22Rv1 (cell line): ENCODE measurements at regions not wholly inside any gene's neighbourhood (a gene's known extent, or its start where the extent isn't known, plus 50 kb on each side); places are given as distances from the start of the nearest gene placed in this dataset.

Experiments used
- ZFX ChIP-seq: fragments of 450-650 bp; IDR thresholded peaks from 2 replicates; pipeline ENCODE4 v1.6.1; 2017; ENCODE audit warnings: antibody characterized with exemption, borderline replicate concordance
- TF ChIP-seq, protein P1 (sequence below): fragments of 450-650 bp; IDR thresholded peaks from 2 replicates; pipeline ENCODE4 v1.5.1; 2017; ENCODE audit warnings: mild to moderate bottlenecking

DNA sequence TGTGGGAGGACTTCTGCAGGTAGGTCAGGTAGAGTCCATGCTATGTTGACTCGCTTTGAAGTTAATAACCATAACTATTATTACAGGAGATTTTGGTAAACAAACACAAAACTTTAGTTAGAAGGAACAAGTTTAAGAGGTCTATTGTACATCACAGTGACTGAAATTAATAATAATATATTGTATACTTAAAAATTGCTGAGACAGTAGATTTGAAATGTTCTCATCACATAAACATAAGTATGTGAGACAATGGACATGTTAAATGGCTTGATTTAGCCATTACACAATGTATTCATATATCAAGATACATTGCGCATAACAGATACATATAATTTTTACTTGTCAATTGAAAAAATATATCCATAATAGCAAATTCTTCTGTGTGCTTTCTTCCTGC, 91.4 kb upstream of the CD53 start:
- TF ChIP-seq, protein P1, sequence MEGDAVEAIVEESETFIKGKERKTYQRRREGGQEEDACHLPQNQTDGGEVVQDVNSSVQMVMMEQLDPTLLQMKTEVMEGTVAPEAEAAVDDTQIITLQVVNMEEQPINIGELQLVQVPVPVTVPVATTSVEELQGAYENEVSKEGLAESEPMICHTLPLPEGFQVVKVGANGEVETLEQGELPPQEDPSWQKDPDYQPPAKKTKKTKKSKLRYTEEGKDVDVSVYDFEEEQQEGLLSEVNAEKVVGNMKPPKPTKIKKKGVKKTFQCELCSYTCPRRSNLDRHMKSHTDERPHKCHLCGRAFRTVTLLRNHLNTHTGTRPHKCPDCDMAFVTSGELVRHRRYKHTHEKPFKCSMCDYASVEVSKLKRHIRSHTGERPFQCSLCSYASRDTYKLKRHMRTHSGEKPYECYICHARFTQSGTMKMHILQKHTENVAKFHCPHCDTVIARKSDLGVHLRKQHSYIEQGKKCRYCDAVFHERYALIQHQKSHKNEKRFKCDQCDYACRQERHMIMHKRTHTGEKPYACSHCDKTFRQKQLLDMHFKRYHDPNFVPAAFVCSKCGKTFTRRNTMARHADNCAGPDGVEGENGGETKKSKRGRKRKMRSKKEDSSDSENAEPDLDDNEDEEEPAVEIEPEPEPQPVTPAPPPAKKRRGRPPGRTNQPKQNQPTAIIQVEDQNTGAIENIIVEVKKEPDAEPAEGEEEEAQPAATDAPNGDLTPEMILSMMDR: no peak
- TF ChIP-seq ZFX: no peak
